Vagina (tissue), 2 donors: ENCODE measurements at regions not wholly inside any gene's neighbourhood (a gene's known extent, or its start where the extent isn't known, plus 50 kb on each side); places are given as distances from the start of the nearest gene placed in this dataset.

Experiments used
- POLR2A ChIP-seq, 2 donors: fragments of 450-650 bp; IDR thresholded peaks; one replicate each; pipeline ENCODE4 v1.6.1; 2017; ENCODE audit warnings: antibody characterized with exemption in 2 of 2, mild to moderate bottlenecking in 2 of 2, moderate library complexity in 2 of 2
- TF ChIP-seq, protein P1 (sequence below), 3 experiments: fragments of 450-650 bp in 2 of 3; fragments of 200-600 bp in 1 of 3; sonication (generic) in 1 of 3; IDR thresholded peaks; one replicate each; pipeline ENCODE4 v1.5.1; 2017 to 2019; ENCODE audit warnings: antibody characterized with exemption in 3 of 3, mild to moderate bottlenecking in 2 of 3, moderate library complexity in 2 of 3

DNA sequence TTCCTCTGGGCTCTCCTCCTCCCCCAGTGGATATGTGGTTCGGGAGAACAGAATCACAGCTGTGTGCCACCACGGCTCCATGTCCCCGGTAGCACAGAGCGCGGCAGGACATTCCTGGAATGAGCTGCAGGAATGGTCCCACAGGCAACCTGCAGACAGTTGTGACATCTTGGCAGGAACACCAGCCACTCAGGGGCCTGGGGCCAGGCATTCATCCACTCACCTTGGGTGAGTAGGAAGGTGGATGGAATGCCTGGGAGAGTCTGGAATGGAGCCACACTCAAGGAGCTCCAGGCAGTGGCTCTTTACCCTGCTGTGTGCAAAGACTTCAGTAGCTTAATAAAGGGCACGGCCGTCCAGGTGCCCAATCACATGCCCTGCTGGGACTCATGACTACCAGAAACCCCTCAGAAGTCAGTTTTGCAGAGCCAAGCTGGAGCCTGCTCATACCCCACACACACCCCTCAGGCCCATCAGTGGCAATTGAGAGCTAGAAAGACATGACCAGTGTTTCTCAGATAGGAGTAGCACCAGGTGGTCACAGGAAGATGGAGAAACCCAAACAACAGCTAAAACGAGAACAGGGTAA, 117.3 kb upstream of the PRR20G start:
- TF ChIP-seq, protein P1, sequence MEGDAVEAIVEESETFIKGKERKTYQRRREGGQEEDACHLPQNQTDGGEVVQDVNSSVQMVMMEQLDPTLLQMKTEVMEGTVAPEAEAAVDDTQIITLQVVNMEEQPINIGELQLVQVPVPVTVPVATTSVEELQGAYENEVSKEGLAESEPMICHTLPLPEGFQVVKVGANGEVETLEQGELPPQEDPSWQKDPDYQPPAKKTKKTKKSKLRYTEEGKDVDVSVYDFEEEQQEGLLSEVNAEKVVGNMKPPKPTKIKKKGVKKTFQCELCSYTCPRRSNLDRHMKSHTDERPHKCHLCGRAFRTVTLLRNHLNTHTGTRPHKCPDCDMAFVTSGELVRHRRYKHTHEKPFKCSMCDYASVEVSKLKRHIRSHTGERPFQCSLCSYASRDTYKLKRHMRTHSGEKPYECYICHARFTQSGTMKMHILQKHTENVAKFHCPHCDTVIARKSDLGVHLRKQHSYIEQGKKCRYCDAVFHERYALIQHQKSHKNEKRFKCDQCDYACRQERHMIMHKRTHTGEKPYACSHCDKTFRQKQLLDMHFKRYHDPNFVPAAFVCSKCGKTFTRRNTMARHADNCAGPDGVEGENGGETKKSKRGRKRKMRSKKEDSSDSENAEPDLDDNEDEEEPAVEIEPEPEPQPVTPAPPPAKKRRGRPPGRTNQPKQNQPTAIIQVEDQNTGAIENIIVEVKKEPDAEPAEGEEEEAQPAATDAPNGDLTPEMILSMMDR (IDR thresholded peaks at IDR 0.05) = no peak
- TF ChIP-seq POLR2A (IDR thresholded peaks at IDR 0.05) = no peak
